Thoracic aorta (tissue), 2 donors: ENCODE measurements at regions not wholly inside any gene's neighbourhood (a gene's known extent, or its start where the extent isn't known, plus 50 kb on each side); places are given as distances from the start of the nearest gene placed in this dataset.

ENCODE experiments used
- ATAC-seq: fragments of 150-250 bp; one replicate; pipeline ENCODE4 v1.8.0; 2017; ENCODE audit warnings: low read depth; ENCODE audit not compliant: insufficient number of reproducible peaks, low FRiP score
- DNase-seq: peaks from one replicate; pipeline ENCODE4 v3.0.0-alpha.2; 2020; ENCODE audit warnings: low spot score
- H3K27ac ChIP-seq, 2 donors: fragments of 200-600 bp; sonication (generic); 1 replicate in 1 of 2; 2 replicates in 1 of 2; pipeline ENCODE4 v1.5.1; 2016; ENCODE audit warnings: mild to moderate bottlenecking in 2 of 2, moderate library complexity in 2 of 2
- H3K27me3 ChIP-seq: fragments of 200-600 bp; sonication (generic); replicated peaks from 2 replicates; pipeline ENCODE4 v1.6.0; 2016; ENCODE audit warnings: mild to moderate bottlenecking; ENCODE audit not compliant: insufficient read depth
- H3K36me3 ChIP-seq: fragments of 200-600 bp; sonication (generic); one replicate; pipeline ENCODE4 v1.5.1; 2016
- H3K4me1 ChIP-seq, 2 donors: fragments of 200-600 bp; sonication (generic); 1 replicate in 1 of 2; 2 replicates in 1 of 2; pipeline versions ENCODE4 v1.5.1 to v1.6.0; 2016; ENCODE audit warnings: low read depth in 2 of 2, mild to moderate bottlenecking in 1 of 2; ENCODE audit not compliant: control insufficient read depth in 1 of 2
- H3K4me3 ChIP-seq: fragments of 200-600 bp; sonication (generic); 2 replicates; pipeline ENCODE4 v1.5.1; 2016; ENCODE audit warnings: mild to moderate bottlenecking
- H3K9me3 ChIP-seq: fragments of 200-600 bp; sonication (generic); 2 replicates; pipeline ENCODE4 v1.5.1; 2016
- TF ChIP-seq, protein P1 (sequence below): fragments of 200-600 bp; sonication (generic); IDR thresholded peaks from one replicate; pipeline ENCODE4 v1.5.1; 2019; ENCODE audit warnings: antibody characterized with exemption

DNA sequence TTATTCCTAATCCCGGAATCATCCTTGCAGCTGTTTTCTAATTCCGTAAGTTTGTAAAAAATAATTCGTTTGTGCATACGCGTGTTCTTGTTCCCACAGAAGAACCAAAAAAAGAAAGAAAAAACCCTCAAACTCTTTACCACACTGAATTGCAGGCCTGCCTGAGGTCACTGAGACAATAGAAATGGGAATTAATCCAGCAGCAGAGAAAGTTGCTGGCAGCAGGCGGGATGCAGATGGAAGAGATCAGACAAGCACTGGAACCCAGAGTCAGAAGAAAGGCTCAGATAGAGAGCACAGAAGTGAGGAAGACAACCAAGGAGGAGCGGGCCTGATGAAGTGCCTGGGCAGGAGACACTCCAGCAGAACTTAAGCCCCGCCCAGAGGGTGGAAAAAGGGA, 141.5 kb upstream of the VWC2 start:
- H3K27me3 ChIP-seq, result no peaks in the 10 kb centered on the region
- H3K4me3 ChIP-seq, result no peak overlapping the region
- H3K27ac ChIP-seq, result no peak overlapping the region
- no peaks in the 10 kb centered on the region for H3K9me3 ChIP-seq
- no peaks in the 10 kb centered on the region for H3K4me1 ChIP-seq
- no peaks in the 10 kb centered on the region for H3K36me3 ChIP-seq
- ATAC-seq, result no peak
- TF ChIP-seq, protein P1, sequence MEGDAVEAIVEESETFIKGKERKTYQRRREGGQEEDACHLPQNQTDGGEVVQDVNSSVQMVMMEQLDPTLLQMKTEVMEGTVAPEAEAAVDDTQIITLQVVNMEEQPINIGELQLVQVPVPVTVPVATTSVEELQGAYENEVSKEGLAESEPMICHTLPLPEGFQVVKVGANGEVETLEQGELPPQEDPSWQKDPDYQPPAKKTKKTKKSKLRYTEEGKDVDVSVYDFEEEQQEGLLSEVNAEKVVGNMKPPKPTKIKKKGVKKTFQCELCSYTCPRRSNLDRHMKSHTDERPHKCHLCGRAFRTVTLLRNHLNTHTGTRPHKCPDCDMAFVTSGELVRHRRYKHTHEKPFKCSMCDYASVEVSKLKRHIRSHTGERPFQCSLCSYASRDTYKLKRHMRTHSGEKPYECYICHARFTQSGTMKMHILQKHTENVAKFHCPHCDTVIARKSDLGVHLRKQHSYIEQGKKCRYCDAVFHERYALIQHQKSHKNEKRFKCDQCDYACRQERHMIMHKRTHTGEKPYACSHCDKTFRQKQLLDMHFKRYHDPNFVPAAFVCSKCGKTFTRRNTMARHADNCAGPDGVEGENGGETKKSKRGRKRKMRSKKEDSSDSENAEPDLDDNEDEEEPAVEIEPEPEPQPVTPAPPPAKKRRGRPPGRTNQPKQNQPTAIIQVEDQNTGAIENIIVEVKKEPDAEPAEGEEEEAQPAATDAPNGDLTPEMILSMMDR, result no peak
- no peak for DNase-seq

DNA sequence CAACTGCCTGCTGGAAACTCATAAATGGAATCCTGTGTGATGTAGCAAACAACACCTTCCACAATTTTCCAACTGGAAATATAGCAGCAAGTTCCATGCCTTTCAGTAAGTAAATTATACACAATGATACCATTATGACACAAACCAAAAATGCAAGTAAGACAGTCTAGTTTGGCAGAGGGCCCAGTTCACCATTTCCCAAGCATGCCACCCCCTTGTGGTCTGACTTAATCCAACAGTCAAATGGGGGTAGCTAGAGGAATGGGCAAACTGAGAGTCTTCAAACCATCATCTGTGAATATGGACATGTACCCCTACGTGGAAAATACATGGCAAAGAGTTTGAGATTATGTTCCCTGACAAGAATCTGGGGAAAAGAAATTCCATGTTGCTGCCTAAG, 137.6 kb upstream of the VWC2 start:
- no peaks in the 10 kb centered on the region for H3K9me3 ChIP-seq
- no peak for ATAC-seq
- H3K4me1 ChIP-seq, result no peaks in the 10 kb centered on the region
- H3K4me3 ChIP-seq, result no peak overlapping the region
- TF ChIP-seq, protein P1, result no peak
- no peak overlapping the region for H3K27ac ChIP-seq
- H3K36me3 ChIP-seq, result no peaks in the 10 kb centered on the region
- DNase-seq, result no peak
- H3K27me3 ChIP-seq, result no peaks in the 10 kb centered on the region

DNA sequence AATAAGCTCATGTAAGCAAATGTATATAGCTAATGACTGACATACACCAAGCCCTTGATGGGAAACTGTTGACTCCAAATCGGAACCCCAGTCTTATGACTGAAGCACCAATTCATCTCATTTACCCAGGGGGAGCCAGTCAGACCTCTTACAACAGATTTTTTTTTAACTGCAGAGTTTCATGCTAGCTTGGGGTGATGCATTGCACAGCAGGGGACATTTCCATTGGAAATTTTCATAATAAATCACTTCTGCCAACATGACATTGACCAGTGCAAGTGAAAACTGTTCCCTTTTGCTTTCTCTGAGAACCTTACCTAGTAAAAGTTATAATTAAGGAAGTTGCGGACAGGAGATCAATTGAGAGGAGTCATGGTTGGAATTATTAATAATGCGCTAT, 137.0 kb upstream of the VWC2 start:
- H3K4me1 ChIP-seq, result no peaks in the 10 kb centered on the region
- DNase-seq, result no peak
- TF ChIP-seq, protein P1, result no peak

DNA sequence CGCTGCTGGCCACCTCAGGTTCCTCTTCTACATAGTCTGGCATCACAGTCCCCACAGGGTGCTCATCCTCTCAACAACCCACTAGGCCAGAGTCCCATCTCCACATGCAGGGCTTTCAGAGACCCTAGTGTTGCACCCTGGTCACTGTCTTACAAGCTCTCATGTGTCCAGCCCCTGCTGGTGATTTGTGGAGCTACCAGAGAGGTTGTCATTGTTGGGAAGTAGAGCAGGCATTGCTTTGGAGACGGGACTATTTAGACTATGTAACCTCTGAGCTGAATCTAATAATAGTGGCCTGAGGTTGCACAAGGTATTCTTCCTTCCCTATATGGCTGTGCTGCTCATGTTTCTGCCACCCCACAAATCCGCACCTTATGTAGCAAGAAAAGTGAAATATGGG, 135.3 kb upstream of the VWC2 start:
- Histone ChIP-seq H3K4me3 (no peak overlapping the region), H3K27me3 (no peaks in the 10 kb centered on the region), H3K4me1 (no peaks in the 10 kb centered on the region), H3K9me3 (no peaks in the 10 kb centered on the region), H3K27ac (no peak overlapping the region), H3K36me3 (no peaks in the 10 kb centered on the region)
- TF ChIP-seq, protein P1, result no peak
- no peak for ATAC-seq
- DNase-seq, result no peak

More for the DNA sequence above, 137.0 kb upstream of the VWC2 start:
- Histone ChIP-seq H3K4me3 (no peak overlapping the region), H3K27ac (no peak overlapping the region), H3K36me3 (no peaks in the 10 kb centered on the region), H3K9me3 (no peaks in the 10 kb centered on the region), H3K27me3 (no peaks in the 10 kb centered on the region)
- no peak for ATAC-seq

DNA sequence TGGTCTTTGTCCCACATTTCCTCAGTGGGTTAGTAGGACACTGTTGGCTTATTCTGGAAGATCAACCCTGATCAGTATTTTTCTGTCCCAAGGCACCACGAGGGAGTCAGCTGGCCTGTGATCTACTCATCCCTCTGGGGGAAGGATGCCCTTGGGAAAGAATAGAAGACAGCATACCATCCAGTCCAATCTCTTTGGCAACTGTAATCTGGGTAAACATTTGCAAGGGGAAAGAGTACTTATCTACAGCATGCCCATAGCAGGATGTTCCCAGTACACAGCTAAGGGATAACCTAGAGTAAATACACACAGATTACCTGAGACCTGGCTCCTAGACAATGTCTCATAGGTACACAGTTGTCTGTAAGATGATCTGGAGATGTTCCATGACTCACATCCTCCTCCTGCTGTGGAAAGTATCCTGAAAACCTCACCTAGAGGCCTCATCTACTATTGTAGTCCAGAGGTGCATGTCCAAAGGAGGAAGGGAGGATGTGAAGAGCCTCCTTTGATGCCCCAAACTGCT, 134.3 kb upstream of the VWC2 start:
- Histone ChIP-seq H3K27me3 (no peaks in the 10 kb centered on the region), H3K27ac (no peak overlapping the region), H3K4me1 (no peaks in the 10 kb centered on the region), H3K4me3 (no peak overlapping the region), H3K36me3 (no peaks in the 10 kb centered on the region), H3K9me3 (no peaks in the 10 kb centered on the region)
- TF ChIP-seq, protein P1, result no peak
- DNase-seq, result no peak
- no peak for ATAC-seq
